ENCODE measurements at regions not wholly inside any gene's neighbourhood (a gene's known extent, or its start where the extent isn't known, plus 50 kb on each side); places are given as distances from the start of the nearest gene placed in this dataset.
A peak's percentile ranks its signal among the peaks of the same experiment; 100 is the strongest.

DNA sequence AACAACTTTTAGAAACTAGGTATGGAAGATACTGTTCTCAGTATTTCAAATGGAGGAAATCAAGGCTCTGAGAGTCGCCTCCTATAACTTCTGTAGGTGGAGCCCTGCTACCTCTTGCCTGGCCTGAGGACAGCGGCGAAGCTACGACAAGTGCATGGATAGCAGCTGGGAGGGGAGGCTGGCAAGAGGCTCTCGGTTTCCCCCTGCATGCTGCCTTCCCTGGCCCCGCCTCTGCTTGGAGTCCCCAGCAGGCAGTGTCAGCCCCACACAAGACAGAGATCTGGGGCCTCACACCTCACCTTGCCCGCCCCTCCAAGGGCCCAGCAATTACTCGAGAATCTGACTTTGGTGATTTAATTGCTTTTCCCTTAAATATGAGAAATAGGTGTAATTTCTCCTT, 107.6 kb upstream of the POU3F3 start:
- DNase-seq: no peak

DNA sequence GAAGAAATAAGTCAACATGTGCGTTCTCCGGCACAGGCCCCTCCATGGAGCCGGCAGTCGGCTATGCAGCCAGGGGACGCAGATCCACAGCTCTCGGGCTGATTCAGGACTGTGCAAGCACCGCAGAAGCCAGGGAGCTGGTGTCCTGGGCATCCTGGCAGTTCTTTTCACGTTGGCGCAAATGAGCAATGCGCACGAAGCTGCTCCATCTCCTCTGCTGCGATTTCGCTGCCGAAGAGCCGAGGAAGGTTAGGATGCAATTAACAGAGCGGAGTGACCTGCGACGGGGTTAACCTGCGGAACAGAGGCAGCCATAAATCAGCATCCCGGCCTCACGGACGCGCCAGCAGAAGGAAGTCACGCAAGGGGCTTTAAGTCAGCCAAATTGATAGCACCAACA, 107.1 kb upstream of the POU3F3 start:
- DNase-seq: no peak

DNA sequence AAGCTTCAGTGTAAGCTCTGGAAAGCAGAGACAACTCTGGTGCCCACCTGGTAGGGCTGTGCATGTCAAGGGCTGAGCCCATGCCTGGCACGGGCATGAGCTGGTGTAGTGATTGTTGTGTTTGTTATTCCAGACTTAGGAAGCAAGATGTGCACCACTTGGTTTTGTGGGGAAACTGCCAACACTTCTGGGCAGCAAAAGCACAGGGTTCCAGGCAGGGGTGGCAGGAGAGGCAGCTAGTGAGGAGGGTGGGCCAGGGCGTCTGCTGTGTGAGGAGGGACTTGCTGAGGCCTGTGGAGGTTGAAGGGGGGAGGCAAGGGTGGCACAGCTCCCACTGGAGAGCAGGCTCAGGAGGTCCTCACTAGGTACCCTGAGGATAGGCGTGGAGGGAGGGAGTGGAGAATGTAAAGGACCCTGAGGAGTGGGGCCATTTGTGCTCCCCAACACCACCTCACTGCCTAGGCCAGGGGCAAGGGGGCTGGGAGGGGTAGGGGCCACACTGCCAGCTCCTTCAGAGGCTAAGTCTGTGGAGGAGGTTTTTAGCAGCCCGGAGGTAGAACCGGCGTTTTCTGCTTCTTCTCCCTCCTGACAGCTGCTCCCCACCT, 104.0 kb upstream of the POU3F3 start:
- DNase-seq: peak in 9 of 58 donors; percentile 7 to 43 (median 20)

DNA sequence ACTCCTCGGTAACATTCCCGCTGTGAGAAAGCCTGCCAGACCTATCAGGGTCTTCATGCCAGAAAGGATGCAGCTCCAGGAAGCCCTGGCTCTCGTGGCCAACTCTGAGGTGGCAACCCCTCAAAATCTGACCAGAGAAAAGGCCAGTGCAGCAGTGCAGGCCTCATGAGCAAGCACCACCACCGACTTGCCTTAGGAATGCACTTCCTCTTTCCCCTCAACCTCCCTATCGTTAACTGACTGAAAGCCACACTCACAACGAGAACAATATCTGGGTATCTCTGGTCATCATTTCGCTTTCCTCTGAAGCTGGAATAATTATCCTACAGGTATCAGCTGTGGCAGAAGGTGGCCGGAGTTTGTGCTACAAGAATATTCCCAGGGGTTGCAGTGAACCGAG, 101.4 kb upstream of the POU3F3 start:
- no peak for DNase-seq

DNA sequence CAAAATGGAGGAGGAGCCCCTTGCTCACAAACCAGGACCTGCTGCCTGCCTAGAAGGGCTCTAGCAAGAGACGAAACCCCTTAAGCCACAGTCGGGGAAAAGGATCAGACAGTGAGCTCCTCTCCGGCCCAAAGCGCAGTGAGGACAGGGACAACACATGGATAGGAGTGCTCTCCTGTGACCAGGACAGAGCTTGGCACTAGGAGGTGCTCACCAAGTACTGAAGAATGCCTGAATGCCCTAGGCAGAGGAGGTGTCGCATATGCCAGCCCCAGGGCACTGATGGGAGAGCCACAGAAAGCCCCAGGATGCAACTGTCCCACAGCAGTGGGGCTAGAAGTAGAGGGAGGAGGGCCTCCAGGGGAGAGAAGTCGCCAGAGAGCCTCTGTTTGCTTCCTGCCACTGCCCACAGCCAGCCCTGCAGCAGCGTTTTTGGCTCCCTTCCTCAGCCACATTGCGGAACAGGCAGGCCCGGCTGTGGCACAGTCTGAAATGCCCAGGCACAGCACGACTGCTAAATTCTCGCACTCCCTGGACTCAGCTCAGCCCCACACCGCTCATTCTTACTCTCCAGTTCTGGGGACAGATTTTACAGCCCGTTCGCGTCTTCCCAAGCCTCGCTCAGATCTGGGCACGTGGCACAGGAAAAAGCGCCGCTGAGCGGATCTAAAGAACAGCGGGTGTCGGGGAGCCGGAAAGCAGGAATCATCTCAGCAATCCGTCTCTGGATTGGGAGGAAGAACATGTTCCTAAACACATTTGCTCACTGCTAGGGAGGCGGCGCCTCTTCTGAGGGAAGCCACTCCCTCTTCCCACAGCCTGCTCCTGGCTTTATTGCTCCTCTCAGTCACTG, 98.7 kb upstream of the POU3F3 start:
- DNase-seq: peak in 57 of 58 donors; percentile 21 to 91 (median 69)

DNA sequence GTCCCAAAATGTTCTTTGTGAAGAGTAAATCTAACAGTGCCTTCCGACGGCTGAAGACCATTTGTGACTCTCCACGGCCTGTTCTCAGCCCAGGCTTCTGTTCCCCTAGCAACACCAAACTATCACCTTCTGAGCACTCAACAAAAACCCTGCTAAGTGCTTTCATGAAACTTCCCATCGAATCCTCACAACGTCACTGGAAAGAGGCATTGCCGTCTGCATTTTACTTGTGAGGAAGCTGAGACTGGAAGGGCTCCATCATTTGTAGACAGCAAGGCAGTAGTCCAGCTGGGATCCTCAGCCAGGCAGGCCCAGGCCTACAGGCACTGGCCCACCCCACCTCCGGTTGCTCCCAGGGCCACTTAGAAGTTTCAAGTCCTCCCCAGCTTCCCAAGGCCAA, 97.8 kb upstream of the POU3F3 start:
- DNase-seq: peak in 3 of 58 donors; percentile 16 to 52 (median 42)

DNA sequence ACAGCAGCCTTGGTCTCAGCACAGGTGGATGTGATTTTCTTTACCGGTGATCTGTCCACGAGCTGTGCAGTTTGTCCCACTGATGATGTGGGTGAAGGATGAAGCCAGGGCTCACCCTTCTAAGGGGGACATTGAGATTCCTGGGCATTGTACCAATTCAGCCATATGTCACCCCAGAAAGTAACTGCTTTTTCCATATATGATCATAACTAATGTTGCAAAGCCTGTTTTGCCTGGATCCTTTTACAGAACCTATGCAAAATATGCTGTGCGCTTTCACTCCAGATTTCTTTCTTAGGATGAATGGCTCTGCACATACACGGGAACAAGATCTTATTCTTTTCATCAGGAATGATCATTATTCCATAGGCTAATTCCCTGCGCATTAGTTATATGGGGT, 96.9 kb upstream of the POU3F3 start:
- no peak for DNase-seq

DNA sequence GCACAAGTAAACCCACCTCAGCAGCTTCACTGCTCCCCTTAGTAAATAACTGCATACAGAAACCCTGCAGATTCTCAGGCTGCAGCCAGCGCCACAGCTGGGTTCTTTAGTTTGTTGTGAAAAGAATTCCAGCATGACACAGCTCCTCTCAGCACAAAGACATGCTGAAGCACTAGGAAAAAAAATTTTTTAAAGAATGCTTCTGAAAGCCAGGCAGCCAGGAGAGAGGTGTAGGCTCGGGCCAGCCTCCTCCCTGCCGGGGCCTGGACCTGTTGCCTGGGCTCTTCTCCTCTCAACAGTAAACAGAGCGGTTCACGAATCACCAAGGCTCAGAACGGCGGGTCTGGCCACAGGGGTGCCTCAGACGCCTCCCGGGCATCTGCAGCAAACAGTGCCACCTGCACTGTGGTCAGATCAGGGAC, 95.7 kb upstream of the POU3F3 start:
- DNase-seq: peak in 6 of 58 donors; percentile 13 to 56 (median 16)

DNA sequence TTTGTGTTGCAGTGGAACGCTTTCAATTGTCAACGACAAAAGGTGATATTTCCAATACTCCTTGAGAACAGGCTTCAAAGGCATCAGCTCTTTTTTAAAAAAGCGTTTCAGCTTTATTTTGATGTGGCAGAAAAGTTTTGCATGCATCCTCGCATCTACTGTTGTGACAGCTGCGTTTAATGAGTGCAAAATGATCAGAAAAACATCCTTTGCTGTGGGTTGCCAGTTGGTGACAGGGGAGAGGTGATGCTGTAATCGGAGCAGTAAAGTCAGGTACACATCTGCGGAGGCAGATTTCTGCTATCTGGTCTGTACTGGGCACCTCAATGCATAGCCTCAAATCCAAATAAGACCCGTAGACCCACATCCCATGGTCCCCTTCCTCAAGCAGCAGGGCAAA, 91.9 kb upstream of the POU3F3 start:
- no peak for DNase-seq

DNA sequence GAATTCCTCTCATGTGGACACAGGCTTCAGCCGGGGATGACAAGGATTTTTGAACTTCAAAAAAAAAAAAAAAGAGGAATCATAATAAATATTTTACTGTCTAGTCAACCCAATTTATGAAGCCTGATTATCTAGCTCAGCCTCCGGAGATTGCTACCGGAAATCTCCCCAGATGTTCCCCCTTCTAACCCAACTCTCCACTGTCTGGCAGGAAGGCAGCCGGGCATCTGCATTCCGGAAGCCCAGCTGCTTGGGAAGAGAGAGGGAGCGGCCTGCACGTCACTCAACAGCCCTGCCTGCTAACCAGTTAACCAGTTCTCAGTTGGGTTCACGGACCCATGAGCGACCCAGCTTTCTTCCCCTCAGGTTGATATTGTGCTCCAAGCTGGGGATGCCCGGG, 87.2 kb upstream of the POU3F3 start:
- DNase-seq: no peak

DNA sequence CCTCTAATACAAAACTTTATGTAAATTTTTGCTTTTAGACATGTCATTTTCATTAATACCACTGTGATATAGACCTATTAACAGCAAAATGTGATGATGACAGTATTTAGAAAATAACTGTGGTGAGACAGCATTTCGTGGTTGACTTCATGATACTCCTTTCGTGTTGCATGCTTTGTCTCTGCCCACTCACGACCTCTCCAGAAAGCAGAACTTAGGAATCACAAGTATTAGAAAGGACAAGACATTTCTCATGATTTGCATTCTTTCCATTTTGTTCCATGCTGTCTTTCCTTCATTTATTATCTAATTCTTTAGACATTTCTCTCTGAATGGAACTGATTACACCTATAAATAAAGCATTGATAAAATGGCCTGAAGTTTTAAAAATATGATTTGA, 85.2 kb upstream of the POU3F3 start:
- no peak for DNase-seq

DNA sequence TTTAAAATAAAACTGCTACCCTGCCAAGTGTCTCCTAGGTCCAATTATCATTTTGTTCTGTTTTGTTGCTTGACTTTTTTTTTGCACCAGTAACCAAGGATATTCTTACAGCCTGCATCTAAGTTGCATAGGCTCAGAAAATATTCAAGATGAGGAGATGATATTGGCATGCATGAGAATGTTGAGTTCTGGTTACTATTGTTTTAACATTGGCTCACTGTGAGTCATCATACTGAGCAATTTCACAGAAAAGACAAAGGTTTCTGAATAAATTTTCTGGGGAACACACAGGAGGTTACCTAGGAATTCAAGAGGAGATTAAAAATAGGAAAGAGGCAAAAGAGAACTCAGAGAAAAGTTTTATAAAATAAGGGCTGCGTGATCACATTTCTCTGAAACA, 84.8 kb upstream of the POU3F3 start:
- no peak for DNase-seq

DNA sequence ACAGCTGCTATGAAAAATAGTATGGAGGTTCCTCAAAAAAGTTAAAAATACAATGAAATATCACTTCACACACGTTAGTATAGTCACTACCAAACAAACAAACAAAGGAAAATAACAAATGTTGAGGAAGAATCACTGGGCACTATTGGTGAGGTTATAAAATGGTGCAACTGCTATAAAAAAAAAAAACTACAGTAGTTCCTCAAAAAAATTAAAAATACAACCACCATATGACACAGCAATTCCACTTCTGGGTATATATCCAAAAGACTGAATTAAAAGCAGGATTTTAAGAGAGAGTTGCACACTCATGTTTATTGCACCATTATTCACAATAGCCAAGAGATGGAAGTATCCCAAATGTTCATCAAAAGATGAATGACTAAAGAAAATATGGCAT, 80.9 kb upstream of the POU3F3 start:
- DNase-seq: no peak

DNA sequence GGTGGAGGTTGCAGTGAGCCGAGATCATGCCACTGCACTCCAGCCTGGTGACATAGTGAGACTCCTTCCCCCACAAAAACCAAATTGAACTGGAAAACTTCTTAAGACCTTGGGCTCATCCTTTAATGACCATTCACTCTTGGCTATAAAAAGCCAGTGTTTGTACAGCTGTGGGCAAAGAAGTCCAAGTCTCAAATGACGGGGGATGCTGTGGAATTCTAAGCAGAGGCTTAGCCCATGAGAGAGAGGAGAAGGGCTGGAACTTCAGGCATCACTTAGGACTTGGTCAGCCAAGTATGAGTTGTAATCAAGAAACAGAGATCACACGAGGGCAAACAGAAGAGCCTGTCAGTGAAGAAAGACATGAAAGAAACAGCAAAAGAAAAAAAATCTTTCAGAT, 79.3 kb upstream of the POU3F3 start:
- no peak for DNase-seq

DNA sequence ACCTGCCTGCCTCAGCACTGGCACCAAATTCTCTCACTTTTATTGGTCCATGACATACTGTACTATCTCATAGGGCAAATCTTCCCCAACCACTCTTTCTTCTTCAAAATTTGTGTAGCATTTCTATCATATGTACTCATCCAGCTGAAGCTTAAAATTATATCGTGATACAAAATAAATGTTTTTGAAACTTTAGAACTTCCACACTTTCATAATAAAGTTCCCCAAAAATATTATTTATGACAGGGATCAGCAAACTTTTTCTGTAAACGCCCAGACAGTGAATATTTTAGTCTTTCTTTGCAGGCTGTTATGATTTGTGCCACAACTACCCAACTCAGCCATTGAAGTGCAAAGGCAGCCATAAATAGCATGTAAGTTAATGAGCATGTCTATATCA, 76.2 kb upstream of the POU3F3 start:
- DNase-seq: no peak

DNA sequence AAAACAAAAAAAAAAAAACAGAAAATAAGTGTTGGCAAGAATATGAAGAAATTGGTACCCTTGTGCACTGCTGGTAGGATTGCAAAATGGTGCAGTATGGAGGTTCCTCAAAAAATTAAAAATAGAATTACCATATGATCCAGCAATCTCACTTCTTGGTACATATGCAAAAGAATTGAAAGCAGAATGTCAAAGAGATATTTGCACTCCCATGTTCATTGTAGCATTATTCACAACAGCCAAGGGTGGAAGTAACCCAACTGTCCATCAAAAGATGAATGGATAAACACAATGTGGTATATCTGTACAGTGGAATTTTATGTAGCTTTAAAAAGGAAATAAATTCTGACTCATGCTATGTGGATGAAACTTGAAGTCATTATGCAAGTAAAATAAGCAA, 72.8 kb upstream of the POU3F3 start:
- no peak for DNase-seq

DNA sequence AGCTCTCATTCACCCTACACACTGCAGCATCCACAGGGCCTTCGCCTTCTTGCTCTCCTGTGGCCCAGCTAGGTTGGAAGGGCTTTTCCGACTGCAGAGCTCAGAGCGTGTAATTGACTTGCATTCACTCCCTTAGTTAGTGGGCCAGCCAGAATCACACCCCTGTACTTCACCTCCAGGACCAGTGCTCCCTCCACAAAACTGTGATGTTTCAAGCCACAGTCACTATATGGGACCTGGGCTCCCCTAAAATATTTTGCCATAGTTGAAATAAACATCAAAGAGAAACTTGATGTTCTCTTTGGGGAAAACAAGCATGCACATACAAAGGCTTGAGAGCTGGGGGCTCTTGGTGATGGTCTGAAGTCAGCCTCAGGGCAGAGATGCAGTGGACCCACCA, 69.7 kb upstream of the POU3F3 start:
- no peak for DNase-seq

DNA sequence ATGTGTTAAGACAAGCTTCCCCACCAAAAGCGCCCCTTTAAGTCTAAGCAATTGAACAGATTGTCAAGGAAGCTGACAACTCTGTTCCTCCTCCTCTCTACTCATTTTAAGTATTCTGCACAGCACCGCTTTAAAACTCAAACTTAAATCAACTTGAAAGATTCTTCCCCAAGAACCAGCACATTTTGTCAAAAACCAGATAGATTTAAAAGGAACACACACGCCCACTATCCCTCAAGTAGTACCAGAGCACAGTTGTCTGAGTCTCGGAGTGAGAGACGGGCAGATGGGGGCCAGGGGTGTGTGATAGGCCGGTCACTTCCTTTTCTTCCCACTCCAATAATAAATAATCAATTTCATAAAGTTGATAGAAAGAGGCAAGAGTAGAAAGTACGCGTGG, 67.7 kb upstream of the POU3F3 start:
- no peak for DNase-seq

DNA sequence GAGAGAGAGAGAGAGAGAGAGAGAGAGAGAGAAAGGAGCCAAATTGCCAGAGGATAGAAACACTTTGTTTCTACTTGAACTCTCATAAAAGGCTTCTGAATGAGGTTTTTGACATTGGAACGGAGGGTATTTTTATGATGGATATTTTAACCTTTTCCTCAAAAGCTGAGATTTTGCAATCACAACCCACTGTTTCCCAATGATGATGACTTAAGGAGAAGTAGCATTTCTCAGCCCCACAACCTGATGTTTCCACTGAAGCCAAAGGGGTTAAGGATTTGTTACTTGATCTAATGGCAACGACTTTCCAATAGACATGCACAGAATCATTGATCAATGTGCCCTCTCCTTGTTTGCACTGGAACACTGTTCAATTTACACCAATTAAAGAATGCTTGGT, 67.1 kb upstream of the POU3F3 start:
- DNase-seq: no peak

DNA sequence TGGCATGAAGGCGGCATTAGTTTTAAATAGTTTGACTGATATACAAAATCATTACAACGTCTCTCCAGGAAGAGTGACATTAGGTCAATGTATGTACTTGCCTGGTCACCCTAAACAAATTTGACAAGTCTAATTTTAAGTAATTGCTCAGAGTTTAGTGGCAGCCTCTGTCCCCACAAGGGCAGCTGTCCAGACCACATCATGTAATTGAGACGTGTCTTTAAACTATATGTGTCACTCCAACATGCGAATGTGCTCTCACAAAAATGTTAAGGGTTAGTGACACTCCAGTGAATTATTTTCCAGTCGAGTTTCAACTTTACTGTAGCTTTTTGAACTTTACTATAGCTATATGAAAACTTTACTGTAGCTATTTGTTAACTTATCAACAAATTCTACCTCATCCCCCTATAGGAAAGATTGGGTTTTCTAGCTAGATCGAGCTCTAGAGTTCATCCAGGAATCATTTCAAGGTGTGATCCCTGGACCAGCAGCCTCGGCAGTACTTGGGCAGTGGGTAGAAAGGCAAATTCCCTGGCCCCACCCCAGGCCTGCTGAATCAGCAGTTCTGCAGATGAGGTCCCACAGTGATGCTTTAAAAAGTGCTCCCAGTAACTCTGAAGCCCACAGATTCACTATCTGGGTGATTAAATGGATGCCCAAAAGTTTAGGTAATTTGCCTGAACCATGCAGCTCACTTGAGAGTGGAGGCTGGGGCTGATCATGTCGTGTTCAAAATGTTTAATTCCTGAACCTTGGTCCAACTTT, 66.4 kb upstream of the POU3F3 start:
- DNase-seq: no peak

DNA sequence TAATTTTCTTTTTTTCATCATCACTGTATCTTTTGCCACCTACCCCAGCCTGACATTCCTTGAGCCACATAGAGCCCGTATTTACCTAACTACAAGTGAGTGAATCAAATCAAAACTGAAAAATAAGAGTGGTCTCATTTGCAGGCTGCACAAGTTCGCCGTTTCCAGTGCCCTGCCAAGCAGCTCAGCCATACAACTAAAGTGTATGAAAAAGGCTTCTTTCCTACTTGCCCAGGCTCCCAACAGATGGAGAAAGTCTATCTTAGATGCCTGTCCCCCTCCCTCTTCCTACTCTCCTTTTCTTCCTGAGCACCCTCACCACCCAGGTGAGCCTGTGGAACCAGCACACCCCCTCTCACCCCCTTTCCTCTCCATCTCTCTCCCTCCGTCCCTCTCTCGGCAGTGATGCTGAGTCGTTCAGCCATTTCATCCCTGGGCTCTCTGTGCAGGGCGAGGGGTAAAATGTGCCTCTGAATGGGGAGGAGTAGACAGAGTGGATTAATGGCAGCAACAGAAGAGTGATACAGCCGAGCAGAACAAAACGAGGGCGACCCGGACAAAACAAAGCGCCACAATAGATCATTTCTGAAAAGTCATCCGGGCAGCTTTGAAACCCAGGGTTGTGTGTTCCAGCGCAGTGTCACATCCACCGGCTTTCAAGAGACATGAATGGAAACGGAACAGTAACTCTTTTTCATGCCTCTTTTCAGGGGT, 65.0 kb upstream of the POU3F3 start:
- DNase-seq: peak in 12 of 58 donors; percentile 12 to 66 (median 24)

All from anterior cingulate cortex (tissue), 58 donors.